HUDEP-2 (cell line): ENCODE measurements at regions not wholly inside any gene's neighbourhood (a gene's known extent, or its start where the extent isn't known, plus 50 kb on each side); places are given as distances from the start of the nearest gene placed in this dataset.
"Not testable (repeated sequence)": the region's sequence is repeated elsewhere in the genome, so short reads cannot be mapped to it uniquely, and the experiment has no call there.

Experiments used
- DNase-seq, 76 experiments: peaks; one replicate each; lab custom pipeline; 2025; ENCODE audit not compliant: unreplicated experiment in 76 of 76; lab: John Stamatoyannopoulos, UW

GRCh38 chr2:174697255-174697654 lies 67.0 kb downstream of the CHRNA1 start:
- peak in 52 of 76 experiments; percentile 3 to 71 (median 24) for DNase-seq

GRCh38 chr2:174694920-174695319 lies 69.4 kb downstream of the CHRNA1 start:
- DNase-seq: no peak

- DNase-seq: no peak
Observed at GRCh38 chr2:174694196-174694878, 69.9 kb downstream of the CHRNA1 start.

DNA sequence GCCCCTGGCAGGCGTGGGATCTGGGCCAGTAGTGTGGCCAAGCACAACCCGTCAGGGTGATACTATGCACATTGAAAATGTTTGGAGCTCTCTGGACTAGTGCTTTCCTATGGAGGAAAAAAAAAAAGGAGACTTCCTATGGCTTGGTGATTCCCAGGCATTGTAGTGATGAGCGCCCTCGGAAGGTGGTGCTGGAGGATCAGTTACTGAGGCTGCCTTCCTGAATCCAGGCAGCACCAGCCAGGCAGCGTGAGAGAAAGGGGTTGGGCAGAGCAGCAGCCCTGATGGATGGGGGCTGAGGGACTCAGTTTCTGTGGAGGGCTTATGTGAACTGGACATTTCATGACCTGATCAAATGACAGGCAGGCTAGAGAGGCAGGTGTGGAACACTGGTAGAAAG lies 70.9 kb downstream of the CHRNA1 start:
- DNase-seq: no peak

- no peak for DNase-seq
Observed at GRCh38 chr2:174692256-174692919, 71.9 kb downstream of the CHRNA1 start.

- no peak for DNase-seq
Observed at GRCh38 chr2:174691201-174691779, 73.0 kb downstream of the CHRNA1 start.

DNA sequence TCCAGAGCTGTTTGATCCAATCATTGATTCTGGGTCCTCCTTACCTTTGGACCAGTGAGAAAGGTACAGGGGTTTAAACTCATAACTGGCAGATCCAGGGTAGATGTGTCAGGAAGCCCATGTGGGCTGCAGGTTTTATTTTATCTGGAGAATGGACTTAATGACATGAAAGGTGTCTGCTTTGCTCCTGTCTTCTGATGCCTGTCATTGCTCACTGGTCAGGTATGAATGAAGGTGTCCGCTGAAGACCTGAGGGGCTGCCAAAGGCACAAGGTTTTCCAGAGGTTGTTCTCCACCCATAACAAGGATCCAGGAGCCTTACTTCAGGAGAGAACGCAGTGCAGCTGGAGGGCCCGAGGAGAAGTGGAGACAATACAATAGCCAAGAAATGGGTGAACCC lies 74.2 kb downstream of the CHRNA1 start:
- no peak for DNase-seq

GRCh38 chr2:174688079-174688478 lies 76.2 kb downstream of the CHRNA1 start:
- peak in 3 of 76 experiments; percentile 7 to 18 (median 11) for DNase-seq

DNA sequence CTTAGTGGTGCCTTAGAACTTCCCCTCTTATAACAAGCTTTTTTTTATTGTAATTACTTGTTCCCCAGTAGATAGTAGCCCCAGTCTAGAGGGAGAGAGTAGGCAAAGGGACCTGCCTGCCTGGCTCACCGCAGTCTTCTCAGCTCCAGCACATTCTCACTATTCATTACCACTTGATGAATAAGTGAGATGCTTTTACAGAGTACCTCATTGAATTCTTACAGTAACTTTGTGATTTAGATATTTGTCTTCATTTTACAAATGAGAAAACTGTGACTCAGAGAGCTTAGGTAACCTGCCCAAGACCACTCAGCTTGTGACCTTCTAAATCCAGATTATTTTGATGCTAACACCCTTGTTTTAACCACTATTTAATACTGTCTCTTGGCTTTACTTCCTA lies 77.8 kb downstream of the CHRNA1 start:
- DNase-seq: no peak

DNA sequence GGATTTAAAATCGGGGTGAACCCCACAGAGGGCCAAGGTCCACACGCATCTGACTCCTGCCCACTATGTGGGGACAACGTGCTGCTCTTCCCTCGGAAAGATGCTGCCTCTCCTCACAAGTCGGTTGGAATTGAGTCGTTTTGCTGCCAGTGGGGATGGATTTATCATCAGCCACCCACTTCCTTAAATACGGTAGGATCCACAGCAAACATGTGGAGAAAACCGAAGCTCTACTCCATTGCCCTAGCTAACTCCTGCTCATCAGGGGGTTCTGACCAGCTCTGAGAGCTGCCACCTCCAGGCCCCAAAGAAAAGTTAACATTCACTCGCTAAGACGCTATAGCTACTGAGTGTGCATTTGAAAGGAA lies 80.9 kb downstream of the CHRNA1 start:
- DNase-seq: no peak

GRCh38 chr2:174682578-174683391 lies 81.5 kb downstream of the CHRNA1 start:
- peak in 1 of 76 experiments; percentile 17 for DNase-seq

- no peak for DNase-seq
Observed at GRCh38 chr2:174682007-174682577, 82.2 kb downstream of the CHRNA1 start.

DNA sequence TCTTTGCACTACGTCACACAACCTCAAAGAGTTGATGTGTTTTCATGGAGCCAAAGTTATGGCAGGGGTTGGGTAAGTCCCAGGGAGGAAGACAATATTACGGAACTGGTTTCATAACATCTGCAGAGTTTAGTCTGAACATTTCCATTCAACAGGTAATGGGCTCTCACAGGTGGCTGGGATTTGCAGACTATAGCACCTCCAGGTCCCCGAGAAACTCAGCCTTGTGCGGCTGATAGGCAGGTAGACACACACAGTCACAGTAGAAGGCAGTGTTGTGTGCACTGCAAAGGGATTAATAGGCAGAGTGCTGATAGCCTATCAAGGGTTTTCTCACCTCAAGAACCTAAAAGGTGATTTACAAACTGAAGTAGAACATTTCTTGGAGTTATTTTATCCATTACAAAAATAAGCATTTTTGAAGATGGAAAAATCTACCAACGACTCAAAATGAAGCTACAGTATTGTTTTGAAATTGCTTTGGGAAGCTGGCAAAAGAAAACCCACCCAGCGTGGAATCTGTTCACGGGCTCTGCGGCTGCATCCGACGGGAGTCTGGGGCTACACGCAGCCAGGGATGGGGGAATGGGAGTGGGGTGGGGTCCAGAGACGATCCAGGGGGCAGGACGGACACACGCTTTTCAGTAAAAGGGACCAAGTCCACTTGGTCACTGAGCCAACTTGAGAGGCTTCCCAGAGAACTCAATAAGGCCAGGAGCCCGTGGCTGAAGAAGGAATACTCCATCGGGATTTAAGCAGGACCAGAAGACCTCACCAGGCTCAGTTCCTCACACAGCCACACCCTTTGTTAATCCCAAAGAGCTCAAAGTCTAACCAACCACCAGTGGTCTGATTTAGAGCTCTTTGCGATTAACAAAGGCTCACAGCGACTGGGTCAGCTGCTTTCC lies 82.9 kb downstream of the CHRNA1 start:
- no peak for DNase-seq

GRCh38 chr2:174680221-174680620 lies 82.6 kb upstream of the WIPF1 start:
- no peak for DNase-seq

DNA sequence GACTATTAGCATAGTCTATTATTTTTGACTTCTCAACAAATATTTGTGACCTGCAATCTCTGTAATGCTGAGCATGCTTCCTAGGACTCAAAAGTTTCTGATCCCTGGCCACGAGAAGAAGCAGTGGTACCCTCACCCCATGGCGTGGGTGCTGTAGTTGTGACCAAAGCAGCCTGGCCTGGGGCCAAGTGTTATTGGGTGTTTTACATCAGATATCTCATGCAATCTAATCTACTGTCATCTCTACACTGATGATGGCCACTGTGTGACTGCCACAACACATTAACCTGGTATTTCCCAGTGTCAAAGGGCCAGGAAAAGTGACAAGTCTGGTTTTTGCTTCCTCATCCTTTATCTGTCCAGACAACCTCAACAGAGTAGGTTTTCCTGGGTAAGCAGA lies 80.8 kb upstream of the WIPF1 start:
- DNase-seq: no peak

DNA sequence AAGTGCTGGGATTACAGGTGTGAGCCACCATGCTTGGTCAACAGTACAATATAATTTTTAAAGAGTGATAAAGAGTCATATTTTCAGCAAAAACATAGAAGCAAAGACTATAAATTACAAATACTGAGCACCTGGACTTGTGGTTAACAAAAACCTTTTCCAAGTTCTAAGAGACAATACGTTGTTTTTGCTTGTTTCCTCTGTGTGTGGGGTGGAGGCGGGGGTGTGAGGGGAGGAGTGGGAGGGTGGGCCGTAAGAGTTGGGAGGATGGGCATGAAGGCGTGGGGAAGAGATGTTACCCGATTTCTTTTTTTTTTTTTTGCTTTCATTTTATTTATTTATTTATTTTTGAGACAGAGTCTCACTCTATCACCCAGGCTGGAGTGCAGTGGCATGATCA lies 78.0 kb upstream of the WIPF1 start:
- no peak for DNase-seq

- DNase-seq: no peak
Observed at GRCh38 chr2:174673876-174674275, 76.3 kb upstream of the WIPF1 start.

GRCh38 chr2:174673440-174673839 lies 75.8 kb upstream of the WIPF1 start:
- DNase-seq: no peak

DNA sequence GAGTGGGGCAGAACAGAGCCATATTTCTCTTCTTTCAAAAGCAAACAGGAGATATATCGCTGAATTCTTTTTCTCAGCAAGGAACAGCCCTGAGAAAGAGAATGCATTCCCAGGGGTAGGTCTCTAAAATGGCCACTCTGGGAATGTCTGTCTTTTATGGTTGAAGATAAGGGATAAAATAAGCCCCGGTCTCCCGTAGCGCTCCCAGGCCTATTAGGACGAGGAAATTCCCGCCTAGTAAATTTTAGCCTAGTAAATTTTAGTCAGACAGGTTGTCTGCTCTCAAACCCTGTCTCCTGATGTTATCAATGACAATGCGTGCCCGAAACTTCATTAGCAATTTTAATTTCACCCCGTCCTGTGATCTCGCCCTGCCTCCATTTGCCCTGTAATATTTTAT lies 73.9 kb upstream of the WIPF1 start:
- DNase-seq: not testable (repeated sequence)

GRCh38 chr2:174670446-174670845 lies 72.8 kb upstream of the WIPF1 start:
- no peak for DNase-seq
